Spleen (tissue), 11 donors: ENCODE measurements at regions not wholly inside any gene's neighbourhood (a gene's known extent, or its start where the extent isn't known, plus 50 kb on each side); places are given as distances from the start of the nearest gene placed in this dataset.

Source experiments
- DNase-seq: peaks from one replicate; pipeline ENCODE4 v3.0.0-alpha.2; 2020
- H3K27ac ChIP-seq, 8 donors: fragments of 200-600 bp; sonication (generic) in 7 of 8; 1 replicate in 4 of 8; 2 replicates in 4 of 8; pipeline versions ENCODE4 v1.5.0 to v1.8.0; 2016 to 2021; ENCODE audit warnings: inconsistent platforms in 4 of 8, mild to moderate bottlenecking in 4 of 8, moderate library complexity in 1 of 8
- H3K27me3 ChIP-seq, 7 donors: fragments of 200-600 bp; sonication (generic) in 6 of 7; replicated peaks in 1 of 7; 1 replicate in 4 of 7; 2 replicates in 3 of 7; pipeline versions ENCODE4 v1.5.0 to v1.8.0; 2016 to 2021; ENCODE audit warnings: inconsistent platforms in 3 of 7, mild to moderate bottlenecking in 1 of 7
- H3K36me3 ChIP-seq, 6 donors: fragments of 200-600 bp; sonication (generic) in 5 of 6; 1 replicate in 4 of 6; 2 replicates in 2 of 6; pipeline versions ENCODE4 v1.5.0 to v1.8.0; 2016 to 2021; ENCODE audit warnings: inconsistent platforms in 2 of 6
- H3K4me1 ChIP-seq, 6 donors: fragments of 200-600 bp; sonication (generic) in 5 of 6; 1 replicate in 3 of 6; 2 replicates in 3 of 6; pipeline versions ENCODE4 v1.5.0 to v1.8.0; 2016 to 2021; ENCODE audit warnings: inconsistent platforms in 3 of 6
- H3K4me3 ChIP-seq, 8 donors: fragments of 200-600 bp; sonication (generic) in 7 of 8; 1 replicate in 4 of 8; 2 replicates in 4 of 8; pipeline versions ENCODE4 v1.5.0 to v1.8.0; 2016 to 2021; ENCODE audit warnings: inconsistent platforms in 4 of 8, mild to moderate bottlenecking in 4 of 8, moderate library complexity in 2 of 8
- H3K9me3 ChIP-seq, 8 donors: fragments of 200-600 bp; sonication (generic) in 7 of 8; 1 replicate in 4 of 8; 2 replicates in 4 of 8; pipeline versions ENCODE4 v1.5.0 to v1.8.0; 2016 to 2021; ENCODE audit warnings: inconsistent platforms in 4 of 8
- CTCF ChIP-seq, 11 experiments: fragments of 200-600 bp in 7 of 11; fragments of 450-650 bp in 4 of 11; sonication (generic) in 4 of 11; IDR thresholded peaks in 8 of 11; conservative IDR thresholded peaks in 3 of 11; 1 replicate in 7 of 11; 2 replicates in 4 of 11; pipeline versions ENCODE4 v1.4.0 to v1.8.0; 2016 to 2021; ENCODE audit warnings: antibody characterized with exemption in 11 of 11, inconsistent platforms in 4 of 11, mild to moderate bottlenecking in 1 of 11
- POLR2A ChIP-seq, 3 donors: fragments of 450-650 bp; IDR thresholded peaks; one replicate each; pipeline ENCODE4 v1.5.1; 2017; ENCODE audit warnings: antibody characterized with exemption in 3 of 3, mild to moderate bottlenecking in 1 of 3
- POLR2AphosphoS5 ChIP-seq, 3 donors: sonication (generic); formaldehyde crosslinking; IDR thresholded peaks; one replicate each; pipeline ENCODE4 v1.5.1; 2017; ENCODE audit warnings: antibody characterized with exemption in 3 of 3
- WGBS, 5 donors: extraction: QIAGEN DNeasy Blood & Tissue Kit in 3 of 5; methylation state at CpG; one replicate each; pipeline versions ENCODE4 v1.1.5 to v1.1.7; 2013 to 2018; 5-methylcytosine and 5-hydroxymethylcytosine counted together
- intact Hi-C: fragments of 100-400 bp; cut with DNase I; formaldehyde crosslinking; loops from one replicate; pipeline ENCODE4 v1.15.0; 2023; ENCODE audit warnings: low total_unique reads
- donor health status: healthy with polysubstance abuse.
- donor health status: DM: no; HTN: no; CAD: no; lungs with moderate emphysema.
- donor health status: DM: no; HTN: no; CAD: no.
- donor health status: Bipolar disorder and iron deficiency.
- donor health status: healthy.
- donor health status: DM: no; HTN: no; CAD: no.
- donor health status: DM: yes; HTN: yes; CAD: no.

GRCh38 chr6:141313986-141314385 is 818.7 kb upstream of the GJE1 start:
- Histone ChIP-seq H3K4me3 (no peak overlapping the region), H3K27ac (no peak overlapping the region), H3K9me3 (no peaks in the 10 kb centered on the region), H3K27me3 (no peaks in the 10 kb centered on the region), H3K4me1 (no peaks in the 10 kb centered on the region), H3K36me3 (no peaks in the 10 kb centered on the region)
- no peak for TF ChIP-seq POLR2A (IDR thresholded peaks at IDR 0.05)
- TF ChIP-seq CTCF (IDR thresholded peaks at IDR 0.05 in 8 of 11, conservative IDR thresholded peaks at IDR 0.05 in 3 of 11) = no peak
- no peak for TF ChIP-seq POLR2AphosphoS5 (IDR thresholded peaks at IDR 0.05)
- 72 to 86% (median 79%) methylated on average over 1 of the region's 1 CpG for WGBS, 5 donors
- intact Hi-C loops = no loop called here
- no peak for DNase-seq

DNA sequence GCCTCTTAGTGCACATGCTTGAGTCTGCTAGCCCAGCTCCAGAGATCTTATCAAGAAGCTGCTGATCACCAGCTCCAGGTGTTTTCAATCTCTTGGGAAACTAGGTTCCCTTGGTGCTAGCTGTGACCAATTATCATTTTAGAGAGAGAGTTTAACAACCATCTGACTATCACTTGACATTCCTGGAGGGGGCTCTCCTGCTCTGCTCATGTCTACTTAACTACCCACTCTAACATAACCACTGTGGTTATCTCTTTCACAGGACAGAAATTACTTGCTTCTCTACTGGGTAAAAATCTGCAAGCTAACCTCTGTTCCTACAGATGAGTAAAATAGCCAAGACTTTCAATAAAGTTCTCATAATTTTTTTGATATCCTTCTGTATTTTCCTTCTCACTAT is 823.4 kb upstream of the GJE1 start:
- TF ChIP-seq CTCF (IDR thresholded peaks at IDR 0.05 in 8 of 11, conservative IDR thresholded peaks at IDR 0.05 in 3 of 11) (peak in 1 of 11 experiments; percentile 15), POLR2AphosphoS5 (IDR thresholded peaks at IDR 0.05) (no peak)
- no peaks in the 10 kb centered on the region for H3K36me3 ChIP-seq
- no peaks in the 10 kb centered on the region for H3K27me3 ChIP-seq
- no peak overlapping the region for H3K4me3 ChIP-seq
- DNase-seq = no peak
- no peaks in the 10 kb centered on the region for H3K4me1 ChIP-seq
- H3K9me3 ChIP-seq = no peaks in the 10 kb centered on the region
- H3K27ac ChIP-seq = no peak overlapping the region
- intact Hi-C loops = no loop called here

- H3K9me3 ChIP-seq = no peaks in the 10 kb centered on the region
- intact Hi-C loops = no loop called here
- WGBS, 5 donors = 72 to 87% (median 76%) methylated on average over 3 of the region's 3 CpGs
- H3K4me3 ChIP-seq = no peak overlapping the region
- H3K27ac ChIP-seq = no peak overlapping the region
- TF ChIP-seq POLR2A (IDR thresholded peaks at IDR 0.05) = no peak
- TF ChIP-seq POLR2AphosphoS5 (IDR thresholded peaks at IDR 0.05) = no peak
- no peak for TF ChIP-seq CTCF (IDR thresholded peaks at IDR 0.05 in 8 of 11, conservative IDR thresholded peaks at IDR 0.05 in 3 of 11)
- DNase-seq = no peak
- no peaks in the 10 kb centered on the region for H3K4me1 ChIP-seq
- no peaks in the 10 kb centered on the region for H3K36me3 ChIP-seq
- H3K27me3 ChIP-seq = no peaks in the 10 kb centered on the region
Measured at GRCh38 chr6:141307309-141307998, 825.3 kb upstream of the GJE1 start.

DNA sequence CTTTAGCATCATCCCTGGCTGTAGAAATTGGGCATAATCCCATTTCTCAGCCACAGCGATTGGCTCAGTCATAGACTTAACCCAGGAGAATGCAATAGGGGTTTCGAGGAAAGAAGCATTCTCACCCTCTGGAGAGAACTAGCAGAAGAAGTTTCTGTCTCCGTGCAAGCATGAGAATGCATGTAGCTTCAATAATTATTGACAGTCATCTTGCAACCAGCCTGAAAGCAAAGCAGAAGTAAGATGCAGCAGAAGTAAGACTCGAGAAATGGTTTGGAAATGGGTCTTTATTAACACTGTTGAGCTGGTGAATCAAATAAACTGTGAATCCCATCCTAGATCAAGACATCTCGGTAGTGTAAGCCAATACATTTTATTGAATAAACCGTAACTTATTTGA is 828.8 kb upstream of the GJE1 start:
- intact Hi-C loops = no loop called here
- TF ChIP-seq CTCF (IDR thresholded peaks at IDR 0.05 in 8 of 11, conservative IDR thresholded peaks at IDR 0.05 in 3 of 11) (no peak), POLR2AphosphoS5 (IDR thresholded peaks at IDR 0.05) (no peak), POLR2A (IDR thresholded peaks at IDR 0.05) (no peak)
- no peak overlapping the region for H3K4me3 ChIP-seq

More for the DNA sequence above, 828.8 kb upstream of the GJE1 start:
- Histone ChIP-seq H3K27me3 (no peaks in the 10 kb centered on the region), H3K27ac (no peak overlapping the region), H3K4me1 (no peaks in the 10 kb centered on the region), H3K9me3 (no peaks in the 10 kb centered on the region), H3K36me3 (no peaks in the 10 kb centered on the region)
- WGBS, 5 donors = 83 to 89% (median 87%) methylated on average over 6 of the region's 6 CpGs
- DNase-seq = no peak
